HuH-7 (cell line): ENCODE measurements at regions not wholly inside any gene's neighbourhood (a gene's known extent, or its start where the extent isn't known, plus 50 kb on each side); places are given as distances from the start of the nearest gene placed in this dataset.
"Not testable (repeated sequence)": the region's sequence is repeated elsewhere in the genome, so short reads cannot be mapped to it uniquely, and the experiment has no call there.

Experiments
- DNase-seq: peaks from one replicate; pipeline ENCODE4 v3.0.0; 2011; ENCODE audit warnings: low spot score

DNA sequence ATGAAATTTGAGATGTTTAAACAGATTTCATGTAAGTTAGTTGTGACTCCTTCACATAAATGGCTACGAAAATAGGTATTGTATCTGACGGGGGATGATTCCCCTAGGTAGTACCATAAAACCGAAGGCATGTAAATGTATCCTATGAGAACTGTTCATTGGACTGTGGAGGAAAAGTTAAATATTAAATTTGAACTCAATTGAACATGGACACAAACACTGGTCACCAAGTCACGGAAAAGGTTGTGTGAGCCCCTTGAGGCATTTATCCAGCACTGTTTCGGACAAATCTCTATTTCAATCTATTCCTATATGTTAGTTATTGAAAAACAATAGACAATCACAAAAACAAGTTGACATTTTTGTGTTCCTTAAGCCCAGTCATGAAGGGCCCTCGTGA lies 1014.3 kb upstream of the NOVA1 start:
- no peak for DNase-seq

DNA sequence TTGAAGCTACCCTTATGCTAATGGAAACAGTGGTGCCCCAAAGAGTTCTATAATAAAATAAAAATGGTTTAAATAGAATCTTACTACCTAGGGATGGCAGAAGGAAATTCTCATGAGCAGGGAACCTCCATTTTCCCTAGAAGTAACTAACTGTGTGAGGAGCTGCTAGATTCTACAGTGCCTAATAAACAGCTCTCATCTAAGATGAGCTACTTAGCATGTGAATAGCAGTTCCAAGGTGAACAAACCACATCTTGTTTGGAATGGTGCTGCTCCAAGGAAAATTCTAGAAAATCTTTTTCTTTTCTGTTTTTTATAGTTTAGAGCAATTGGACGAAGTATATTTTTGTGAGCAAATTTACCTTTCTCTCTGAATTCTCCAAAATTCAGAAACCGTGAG lies 1015.3 kb upstream of the NOVA1 start:
- DNase-seq, result no peak

DNA sequence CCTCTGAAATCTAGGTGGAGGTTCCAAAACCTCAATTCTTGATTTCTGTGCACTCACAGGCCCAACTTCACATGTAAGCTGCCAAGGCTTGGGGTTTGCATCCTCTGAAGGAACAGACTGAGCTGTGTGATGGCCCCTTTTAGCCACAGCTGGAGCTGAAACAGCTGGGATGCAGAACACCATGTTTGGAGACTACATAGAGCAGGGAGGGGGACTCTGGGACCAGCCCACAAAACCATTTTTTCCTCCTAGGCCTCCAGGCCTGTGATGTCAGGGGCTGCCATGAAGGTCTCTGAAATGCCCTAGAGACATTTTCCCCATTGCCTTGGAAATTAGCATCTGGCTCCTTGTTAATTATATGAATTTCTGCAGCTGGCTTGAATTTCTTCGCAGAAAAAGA lies 1025.9 kb upstream of the NOVA1 start:
- no peak for DNase-seq

DNA sequence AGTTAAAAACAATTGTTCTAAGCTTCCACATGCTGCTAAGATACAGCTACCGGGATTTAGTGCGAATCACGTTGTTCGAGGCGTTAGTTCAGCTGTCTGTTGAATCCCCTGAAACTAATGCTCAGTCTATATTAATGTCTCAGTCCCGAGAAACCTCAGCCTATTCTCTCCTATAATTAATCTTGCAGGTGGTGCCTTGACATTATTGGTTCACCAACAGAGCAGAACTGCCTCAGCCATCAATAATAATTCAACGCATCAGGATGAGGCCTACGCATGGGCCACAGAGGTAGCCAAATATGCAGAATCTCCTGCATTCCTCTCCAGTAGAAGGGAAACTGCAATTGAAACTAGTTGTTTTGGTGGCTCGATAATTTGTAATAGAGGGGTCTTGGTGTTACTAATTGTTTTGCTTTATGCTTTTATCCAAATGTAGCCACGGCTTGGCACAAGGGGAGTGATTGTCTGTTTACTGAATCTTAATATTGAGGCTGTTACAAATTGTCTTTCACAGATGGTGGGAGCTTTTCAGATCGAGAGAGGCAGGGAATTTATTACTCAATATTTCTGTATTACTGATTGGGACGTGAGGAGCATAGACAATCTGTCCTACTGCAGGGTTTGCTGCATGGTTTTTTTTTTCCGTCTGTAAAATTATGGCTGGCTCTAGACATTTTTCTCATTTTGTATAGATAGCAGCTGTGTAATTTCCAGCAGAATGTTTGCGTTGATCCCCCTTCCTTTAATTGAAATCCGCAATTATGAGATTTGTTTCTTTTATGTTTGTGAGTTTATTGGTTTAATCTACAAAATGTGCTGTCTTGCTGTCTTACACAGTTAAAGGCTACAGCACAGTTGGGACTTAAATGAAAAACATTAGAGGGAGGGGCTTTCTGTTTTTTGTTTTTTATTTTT lies 1036.5 kb upstream of the NOVA1 start:
- DNase-seq, result no peak

GRCh38 chr14:27640688-27641087 lies 1042.9 kb upstream of the NOVA1 start:
- not testable (repeated sequence) for DNase-seq

DNA sequence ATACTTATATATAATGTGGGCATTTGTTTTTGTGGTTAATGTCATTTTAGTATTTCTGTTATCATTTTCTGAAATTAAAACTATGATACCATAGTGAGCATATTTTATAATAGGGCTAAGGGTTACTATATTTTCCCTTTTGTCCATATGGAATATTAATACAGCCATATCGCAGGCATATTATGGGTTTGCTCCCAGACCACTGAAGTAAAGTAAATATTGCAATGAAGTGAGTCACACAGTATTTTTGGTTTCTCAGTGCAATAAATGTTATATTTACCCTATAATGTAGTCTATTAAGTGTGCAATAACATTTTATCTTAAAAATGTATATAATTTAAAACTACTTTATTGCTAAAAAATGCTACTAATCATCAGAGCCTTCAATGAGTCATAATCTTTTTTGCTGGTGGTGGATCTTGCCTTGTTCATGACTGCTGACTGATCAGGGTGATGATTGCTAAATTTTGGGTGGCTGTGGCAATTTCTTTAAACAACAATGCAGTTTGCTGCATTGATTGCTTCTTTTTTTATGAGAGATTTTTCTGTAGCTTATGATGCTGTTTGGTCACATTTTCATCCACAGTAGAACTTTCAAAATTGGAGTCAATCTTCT lies 1044.5 kb upstream of the NOVA1 start:
- DNase-seq, result no peak

DNA sequence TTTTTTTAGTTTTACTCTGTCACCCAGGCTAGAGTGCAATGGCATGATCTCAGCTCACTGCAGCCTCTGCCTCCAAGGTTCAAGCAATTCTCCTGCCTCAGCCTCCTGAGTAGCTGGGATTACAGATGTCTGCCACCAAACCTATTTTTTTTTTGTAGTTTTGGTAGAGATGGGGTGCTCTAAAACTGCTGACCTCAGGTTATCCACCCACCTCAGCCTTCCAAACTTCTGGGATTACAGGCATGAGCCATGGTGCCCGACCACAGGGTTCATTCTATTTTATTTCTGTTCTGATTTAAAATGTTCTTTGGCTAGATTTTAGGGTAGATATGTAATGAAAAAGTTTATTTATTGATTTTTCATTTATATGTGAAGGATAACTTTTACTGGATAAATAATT lies 1062.8 kb upstream of the NOVA1 start:
- DNase-seq, result no peak

- DNase-seq, result no peak
Observed at GRCh38 chr14:27668531-27668930, 1070.7 kb upstream of the NOVA1 start.

DNA sequence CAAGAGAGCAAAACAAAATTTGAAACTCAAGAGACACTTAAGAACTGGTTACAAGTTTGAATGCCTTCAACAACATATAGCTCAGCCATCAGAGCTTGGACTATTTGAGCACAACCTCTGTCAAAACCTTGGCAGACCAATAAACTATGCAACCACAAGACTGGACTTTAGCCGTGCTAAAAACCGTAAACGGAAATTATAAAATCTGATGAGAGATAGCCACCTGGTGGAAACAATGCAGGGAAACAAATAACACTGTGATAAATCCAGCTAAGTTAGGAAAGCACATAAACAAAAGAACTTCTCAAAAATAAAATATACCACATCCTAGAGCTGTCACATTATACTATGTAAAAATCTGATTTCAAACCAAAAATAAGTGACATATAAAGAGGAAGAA lies 1074.2 kb upstream of the NOVA1 start:
- peak; percentile 17 for DNase-seq

GRCh38 chr14:27672811-27673737 lies 1075.2 kb upstream of the NOVA1 start:
- DNase-seq, result not testable (repeated sequence)

GRCh38 chr14:27686137-27686536 lies 1080.5 kb upstream of the FOXG1 start:
- DNase-seq, result no peak

DNA sequence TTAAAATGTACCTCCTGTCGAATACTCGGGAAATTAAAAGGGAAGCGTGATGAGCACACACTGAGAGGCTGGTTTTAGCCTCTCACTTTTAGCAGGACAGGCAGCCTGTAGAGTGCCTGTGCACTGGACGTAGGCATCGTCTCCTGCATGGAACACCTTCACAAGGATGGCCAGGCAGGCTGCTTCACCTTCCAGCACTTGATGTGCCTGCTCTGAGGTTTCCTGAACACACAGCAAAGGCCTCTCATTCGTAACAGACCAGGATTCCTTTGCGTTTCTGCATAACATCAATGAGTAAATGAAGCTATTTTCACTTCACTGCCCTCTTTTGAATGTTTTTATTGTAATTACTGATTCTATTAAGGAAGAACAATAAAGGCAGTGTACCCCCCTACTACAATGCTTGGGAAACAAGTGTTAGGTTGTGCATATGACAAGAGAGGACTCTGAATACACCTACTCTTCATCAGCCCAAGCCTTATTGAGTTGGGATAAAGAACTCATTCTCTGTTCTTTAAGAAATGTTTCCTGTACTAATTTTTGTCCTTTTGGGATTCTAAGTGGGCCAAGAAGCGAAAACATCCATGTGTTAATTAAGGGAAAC lies 1077.6 kb upstream of the FOXG1 start:
- no peak for DNase-seq

- DNase-seq, result no peak
Observed at GRCh38 chr14:27712364-27712763, 1054.2 kb upstream of the FOXG1 start.

DNA sequence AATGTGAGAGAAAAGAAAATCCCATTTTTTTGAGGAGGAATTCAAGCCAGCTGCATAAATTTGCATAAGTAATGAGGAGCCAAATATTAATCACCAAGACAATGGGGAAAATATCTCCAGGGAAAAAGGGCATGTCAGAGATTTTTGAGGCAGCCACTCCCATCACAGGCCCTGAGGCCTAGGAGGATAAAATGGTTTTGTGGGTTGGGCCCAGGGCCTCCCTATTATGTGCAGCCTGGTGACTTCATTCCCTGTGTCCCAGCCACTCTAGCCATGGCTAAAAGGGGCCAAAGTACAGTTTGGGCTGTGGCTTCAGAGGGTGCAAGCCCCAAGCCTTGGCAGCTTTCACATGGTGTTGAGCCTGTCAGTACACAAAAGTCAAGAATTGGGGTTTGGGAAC lies 1051.0 kb upstream of the FOXG1 start:
- no peak for DNase-seq

DNA sequence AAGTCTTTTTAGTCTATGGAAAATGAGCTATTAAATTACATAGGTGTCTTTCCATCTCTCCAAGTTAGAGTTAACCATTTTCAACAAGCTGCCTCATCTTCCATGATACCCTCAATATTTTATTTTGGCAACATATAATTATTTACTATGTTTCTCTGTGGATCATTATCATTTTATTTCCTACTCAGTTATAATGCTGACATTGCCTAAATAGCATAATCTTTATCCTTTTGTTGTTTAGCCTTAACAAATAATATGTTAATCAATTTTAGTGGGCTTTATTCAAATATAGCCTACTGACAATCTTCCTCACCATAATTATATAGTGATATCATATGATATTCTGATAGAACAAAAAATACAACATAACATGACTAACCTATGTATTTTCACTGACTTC lies 1044.8 kb upstream of the FOXG1 start:
- DNase-seq, result no peak

DNA sequence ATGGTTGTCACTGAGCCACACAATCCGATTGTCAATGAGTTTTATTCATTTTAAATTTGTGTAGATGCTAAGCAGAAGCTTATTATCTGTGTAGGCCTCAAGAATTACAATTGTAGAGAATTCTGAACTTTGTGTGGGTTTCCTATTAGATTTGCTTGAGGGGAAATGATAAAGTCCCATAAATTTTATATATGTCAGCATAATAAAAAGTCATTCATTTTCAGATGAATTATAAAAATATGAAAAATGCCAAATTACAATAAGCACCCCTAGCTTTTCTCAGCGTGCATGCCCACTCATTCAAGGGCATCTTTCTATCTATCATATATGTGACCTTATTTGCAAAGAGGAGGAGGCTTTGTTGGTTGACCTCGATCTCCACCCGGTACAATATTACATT lies 1041.1 kb upstream of the FOXG1 start:
- DNase-seq, result no peak

GRCh38 chr14:27727251-27727770 lies 1039.3 kb upstream of the FOXG1 start:
- DNase-seq, result no peak

GRCh38 chr14:27730204-27730603 lies 1036.4 kb upstream of the FOXG1 start:
- no peak for DNase-seq

GRCh38 chr14:27739657-27740156 lies 1026.9 kb upstream of the FOXG1 start:
- no peak for DNase-seq

GRCh38 chr14:27750114-27750513 lies 1016.5 kb upstream of the FOXG1 start:
- no peak for DNase-seq

DNA sequence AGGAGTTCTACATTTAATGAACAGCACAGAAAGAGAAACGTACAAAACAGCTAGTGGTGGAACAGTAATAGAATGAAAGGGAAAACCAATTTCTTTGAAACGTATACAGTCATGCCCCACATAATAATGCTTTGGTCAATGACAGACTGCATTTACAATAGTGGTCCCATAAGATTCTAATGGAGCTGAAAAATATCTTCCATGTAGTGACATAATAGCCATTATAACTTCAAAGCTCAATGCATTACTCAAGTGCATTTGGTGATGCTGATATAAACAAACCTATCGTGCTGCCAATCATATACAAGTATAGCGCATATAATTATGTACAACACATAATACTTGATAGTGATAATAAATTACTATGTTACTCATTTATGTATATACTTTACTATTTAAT lies 1008.9 kb upstream of the FOXG1 start:
- not testable (repeated sequence) for DNase-seq

GRCh38 chr14:27760367-27760766 lies 1006.2 kb upstream of the FOXG1 start:
- not testable (repeated sequence) for DNase-seq
